ENCODE measurements at regions not wholly inside any gene's neighbourhood (a gene's known extent, or its start where the extent isn't known, plus 50 kb on each side); places are given as distances from the start of the nearest gene placed in this dataset.
"Not testable (repeated sequence)": the region's sequence is repeated elsewhere in the genome, so short reads cannot be mapped to it uniquely, and the experiment has no call there.

- DNase-seq (ENCODE audit: low read depth) = no peak
- no peak for TF ChIP-seq CTCF (conservative IDR thresholded peaks at IDR 0.05; ENCODE audit: low read depth, low read length)
- no peak overlapping the region for H3K4me3 ChIP-seq (ENCODE audit: low read depth, low read length)
Measured at GRCh38 chr22:44645531-44645930, 56.5 kb upstream of the PRR5 start.

- no peak for TF ChIP-seq CTCF (conservative IDR thresholded peaks at IDR 0.05; ENCODE audit: low read depth, low read length)
- H3K4me3 ChIP-seq (ENCODE audit: low read depth, low read length) = no peak overlapping the region
- DNase-seq (ENCODE audit: low read depth) = no peak
Measured at GRCh38 chr22:44645083-44645482, 56.9 kb upstream of the PRR5 start.

- H3K4me3 ChIP-seq (ENCODE audit: low read depth, low read length); DNase-seq (ENCODE audit: low read depth): not testable (repeated sequence)
Measured at GRCh38 chr22:44643526-44644101, 58.4 kb upstream of the PRR5 start.

- H3K4me3 ChIP-seq (ENCODE audit: low read depth, low read length) = no peak overlapping the region
- no peak for DNase-seq (ENCODE audit: low read depth)
- TF ChIP-seq CTCF (conservative IDR thresholded peaks at IDR 0.05; ENCODE audit: low read depth, low read length) = no peak
Measured at GRCh38 chr22:44642096-44642644, 59.8 kb upstream of the PRR5 start.

- no peak for DNase-seq (ENCODE audit: low read depth)
- H3K4me3 ChIP-seq (ENCODE audit: low read depth, low read length) = no peak overlapping the region
- no peak for TF ChIP-seq CTCF (conservative IDR thresholded peaks at IDR 0.05; ENCODE audit: low read depth, low read length)
Measured at GRCh38 chr22:44640618-44641155, 61.3 kb upstream of the PRR5 start.

- H3K4me3 ChIP-seq (ENCODE audit: low read depth, low read length) = no peak overlapping the region
- TF ChIP-seq CTCF (conservative IDR thresholded peaks at IDR 0.05; ENCODE audit: low read depth, low read length) = no peak
- DNase-seq (ENCODE audit: low read depth) = no peak
Measured at GRCh38 chr22:44639891-44640617, 62.0 kb upstream of the PRR5 start.

GRCh38 chr22:44638971-44639760 lies 62.8 kb upstream of the PRR5 start:
- DNase-seq (ENCODE audit: low read depth) = no peak
- H3K4me3 ChIP-seq (ENCODE audit: low read depth, low read length) = no peak overlapping the region
- no peak for TF ChIP-seq CTCF (conservative IDR thresholded peaks at IDR 0.05; ENCODE audit: low read depth, low read length)

- not testable (repeated sequence) for DNase-seq (ENCODE audit: low read depth); H3K4me3 ChIP-seq (ENCODE audit: low read depth, low read length)
Measured at GRCh38 chr22:44636502-44637206, 65.3 kb upstream of the PRR5 start.

GRCh38 chr22:44635567-44635966 lies 66.4 kb upstream of the PRR5 start:
- not testable (repeated sequence) for DNase-seq (ENCODE audit: low read depth)

More at GRCh38 chr22:44635567-44635966, 66.4 kb upstream of the PRR5 start:
- not testable (repeated sequence) for H3K4me3 ChIP-seq (ENCODE audit: low read depth, low read length)
